ENCODE measurements at regions not wholly inside any gene's neighbourhood (a gene's known extent, or its start where the extent isn't known, plus 50 kb on each side); places are given as distances from the start of the nearest gene placed in this dataset.

DNA sequence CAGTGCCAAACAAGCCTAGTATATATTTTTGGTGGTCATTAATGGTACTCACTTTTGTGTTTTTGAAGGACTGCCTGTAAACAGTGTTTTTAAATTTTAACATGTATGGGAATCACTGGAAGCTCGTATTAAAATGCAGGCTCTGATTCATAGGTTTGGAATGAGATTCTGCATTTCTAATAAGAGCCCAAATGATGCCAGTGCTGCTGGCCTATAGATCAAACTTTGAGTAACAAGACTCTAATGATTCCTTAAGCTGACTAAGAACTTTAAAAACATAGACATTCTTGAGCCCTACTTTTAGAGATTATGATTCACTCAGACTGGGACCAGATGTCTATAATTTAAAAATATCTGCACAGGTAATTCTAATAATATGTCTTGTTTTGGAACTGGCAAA lies 823.2 kb upstream of the LCORL start:
- DNase-seq (ENCODE audit: low read depth in 1 of 2, low spot score in 1 of 2), result no peak
- H3K4me3 ChIP-seq (replicated peaks; ENCODE audit: insufficient read depth, low read length), result no peak overlapping the region
- TF ChIP-seq, protein P1, sequence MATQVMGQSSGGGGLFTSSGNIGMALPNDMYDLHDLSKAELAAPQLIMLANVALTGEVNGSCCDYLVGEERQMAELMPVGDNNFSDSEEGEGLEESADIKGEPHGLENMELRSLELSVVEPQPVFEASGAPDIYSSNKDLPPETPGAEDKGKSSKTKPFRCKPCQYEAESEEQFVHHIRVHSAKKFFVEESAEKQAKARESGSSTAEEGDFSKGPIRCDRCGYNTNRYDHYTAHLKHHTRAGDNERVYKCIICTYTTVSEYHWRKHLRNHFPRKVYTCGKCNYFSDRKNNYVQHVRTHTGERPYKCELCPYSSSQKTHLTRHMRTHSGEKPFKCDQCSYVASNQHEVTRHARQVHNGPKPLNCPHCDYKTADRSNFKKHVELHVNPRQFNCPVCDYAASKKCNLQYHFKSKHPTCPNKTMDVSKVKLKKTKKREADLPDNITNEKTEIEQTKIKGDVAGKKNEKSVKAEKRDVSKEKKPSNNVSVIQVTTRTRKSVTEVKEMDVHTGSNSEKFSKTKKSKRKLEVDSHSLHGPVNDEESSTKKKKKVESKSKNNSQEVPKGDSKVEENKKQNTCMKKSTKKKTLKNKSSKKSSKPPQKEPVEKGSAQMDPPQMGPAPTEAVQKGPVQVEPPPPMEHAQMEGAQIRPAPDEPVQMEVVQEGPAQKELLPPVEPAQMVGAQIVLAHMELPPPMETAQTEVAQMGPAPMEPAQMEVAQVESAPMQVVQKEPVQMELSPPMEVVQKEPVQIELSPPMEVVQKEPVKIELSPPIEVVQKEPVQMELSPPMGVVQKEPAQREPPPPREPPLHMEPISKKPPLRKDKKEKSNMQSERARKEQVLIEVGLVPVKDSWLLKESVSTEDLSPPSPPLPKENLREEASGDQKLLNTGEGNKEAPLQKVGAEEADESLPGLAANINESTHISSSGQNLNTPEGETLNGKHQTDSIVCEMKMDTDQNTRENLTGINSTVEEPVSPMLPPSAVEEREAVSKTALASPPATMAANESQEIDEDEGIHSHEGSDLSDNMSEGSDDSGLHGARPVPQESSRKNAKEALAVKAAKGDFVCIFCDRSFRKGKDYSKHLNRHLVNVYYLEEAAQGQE (IDR thresholded peaks at IDR 0.05; ENCODE audit: insufficient replicate concordance, low read depth), result no peak
- TF ChIP-seq POLR2AphosphoS5 (IDR thresholded peaks at IDR 0.05; ENCODE audit: low read depth), result no peak
- TF ChIP-seq, protein P2, sequence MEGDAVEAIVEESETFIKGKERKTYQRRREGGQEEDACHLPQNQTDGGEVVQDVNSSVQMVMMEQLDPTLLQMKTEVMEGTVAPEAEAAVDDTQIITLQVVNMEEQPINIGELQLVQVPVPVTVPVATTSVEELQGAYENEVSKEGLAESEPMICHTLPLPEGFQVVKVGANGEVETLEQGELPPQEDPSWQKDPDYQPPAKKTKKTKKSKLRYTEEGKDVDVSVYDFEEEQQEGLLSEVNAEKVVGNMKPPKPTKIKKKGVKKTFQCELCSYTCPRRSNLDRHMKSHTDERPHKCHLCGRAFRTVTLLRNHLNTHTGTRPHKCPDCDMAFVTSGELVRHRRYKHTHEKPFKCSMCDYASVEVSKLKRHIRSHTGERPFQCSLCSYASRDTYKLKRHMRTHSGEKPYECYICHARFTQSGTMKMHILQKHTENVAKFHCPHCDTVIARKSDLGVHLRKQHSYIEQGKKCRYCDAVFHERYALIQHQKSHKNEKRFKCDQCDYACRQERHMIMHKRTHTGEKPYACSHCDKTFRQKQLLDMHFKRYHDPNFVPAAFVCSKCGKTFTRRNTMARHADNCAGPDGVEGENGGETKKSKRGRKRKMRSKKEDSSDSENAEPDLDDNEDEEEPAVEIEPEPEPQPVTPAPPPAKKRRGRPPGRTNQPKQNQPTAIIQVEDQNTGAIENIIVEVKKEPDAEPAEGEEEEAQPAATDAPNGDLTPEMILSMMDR (IDR thresholded peaks at IDR 0.05; ENCODE audit: insufficient read depth, low read length), result no peak
- TF ChIP-seq GABPA (IDR thresholded peaks at IDR 0.05; ENCODE audit: low read depth), result no peak
- no peak for TF ChIP-seq SPI1 (IDR thresholded peaks at IDR 0.05; ENCODE audit: borderline replicate concordance, low read depth)
- no peaks in the 10 kb centered on the region for H3K27me3 ChIP-seq (ENCODE audit: insufficient read depth, poor library complexity, severe bottlenecking)
- no peak overlapping the region for H3K27ac ChIP-seq (replicated peaks)

DNA sequence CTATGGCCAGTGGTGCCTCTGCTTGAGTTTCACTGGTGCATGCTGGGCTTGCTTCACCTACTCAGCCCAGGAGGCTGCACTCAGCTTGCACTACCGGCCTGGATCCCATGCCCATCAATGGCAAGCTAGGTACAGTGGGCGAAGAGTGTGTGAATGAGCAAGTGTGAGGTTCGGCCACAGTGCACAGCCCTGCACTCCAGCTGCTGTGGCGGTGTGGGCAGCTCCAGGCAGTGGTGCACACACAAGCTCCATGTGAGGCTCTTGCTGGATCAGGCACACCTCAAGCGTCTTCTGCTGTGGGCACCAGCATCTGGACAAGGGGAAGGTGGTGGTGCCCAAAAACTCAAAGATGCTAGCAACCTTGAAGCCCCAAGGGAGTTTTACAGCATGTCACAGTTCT lies 820.9 kb upstream of the LCORL start:
- no peak for TF ChIP-seq POLR2AphosphoS5 (IDR thresholded peaks at IDR 0.05; ENCODE audit: low read depth)
- Histone ChIP-seq H3K27ac (replicated peaks) (no peak overlapping the region), H3K27me3 (ENCODE audit: insufficient read depth, poor library complexity, severe bottlenecking) (no peaks in the 10 kb centered on the region)

DNA sequence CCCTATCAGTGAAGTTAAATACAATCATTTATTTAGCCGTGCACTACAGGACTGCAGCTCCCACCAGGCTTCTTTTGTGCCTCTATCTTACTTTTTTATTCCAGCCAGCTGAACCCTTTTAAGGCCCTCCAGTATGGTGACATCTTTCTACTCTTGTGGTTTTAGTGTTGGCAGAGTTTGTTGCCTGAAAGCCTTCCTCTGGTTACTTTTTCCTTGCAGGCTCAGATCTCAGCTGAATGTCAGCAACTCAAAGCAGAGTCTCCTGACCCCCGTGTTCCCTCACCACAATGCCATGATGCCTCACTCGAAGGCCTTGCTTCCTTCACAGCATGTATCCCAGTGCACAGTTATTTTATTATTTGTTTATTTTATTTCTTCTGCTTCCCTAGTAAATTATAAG lies 818.9 kb upstream of the LCORL start:
- Histone ChIP-seq H3K27me3 (ENCODE audit: insufficient read depth, poor library complexity, severe bottlenecking) (no peaks in the 10 kb centered on the region), H3K27ac (replicated peaks) (no peak overlapping the region), H3K4me3 (replicated peaks; ENCODE audit: insufficient read depth, low read length) (no peak overlapping the region)
- TF ChIP-seq GABPA (IDR thresholded peaks at IDR 0.05; ENCODE audit: low read depth), result no peak
- TF ChIP-seq, protein P2 (IDR thresholded peaks at IDR 0.05; ENCODE audit: insufficient read depth, low read length), result no peak
- TF ChIP-seq SPI1 (IDR thresholded peaks at IDR 0.05; ENCODE audit: borderline replicate concordance, low read depth), result no peak
- TF ChIP-seq POLR2AphosphoS5 (IDR thresholded peaks at IDR 0.05; ENCODE audit: low read depth), result no peak
- TF ChIP-seq, protein P1 (IDR thresholded peaks at IDR 0.05; ENCODE audit: insufficient replicate concordance, low read depth), result no peak
- DNase-seq (ENCODE audit: low read depth in 1 of 2, low spot score in 1 of 2), result no peak

More for the DNA sequence above, 820.9 kb upstream of the LCORL start:
- no peak overlapping the region for H3K4me3 ChIP-seq (replicated peaks; ENCODE audit: insufficient read depth, low read length)
- DNase-seq (ENCODE audit: low read depth in 1 of 2, low spot score in 1 of 2), result no peak

DNA sequence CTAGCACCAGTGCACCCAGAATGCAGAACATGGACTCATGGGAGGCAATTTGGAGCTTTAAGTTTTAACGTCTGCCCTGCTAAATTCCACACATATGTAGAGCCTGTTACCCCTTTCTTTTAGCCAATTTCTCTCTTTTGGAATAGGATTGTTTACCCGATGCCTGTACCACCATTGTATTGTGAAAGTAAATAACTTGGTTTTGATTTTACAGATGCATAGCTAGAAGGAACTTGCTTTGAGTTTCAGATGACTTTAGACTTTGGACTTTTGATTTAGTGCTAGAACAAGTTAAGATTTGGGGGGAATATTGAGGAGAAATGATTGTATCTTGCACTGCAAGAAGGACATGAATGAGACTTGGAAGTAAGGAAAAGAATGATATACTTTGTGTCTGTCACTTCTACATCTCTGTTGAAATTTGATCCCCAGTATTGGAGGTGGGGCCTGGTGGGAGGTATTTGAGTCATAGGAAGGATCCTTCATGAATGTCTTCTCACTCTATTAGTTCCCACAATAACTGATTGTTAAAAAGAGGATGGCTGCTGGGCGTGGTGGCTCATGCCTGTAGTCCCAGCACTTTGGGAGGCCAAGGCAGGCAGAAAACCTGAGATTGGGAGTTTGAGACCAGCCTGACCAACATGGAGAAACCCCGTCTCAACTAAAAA lies 794.8 kb upstream of the LCORL start:
- DNase-seq (ENCODE audit: low read depth in 1 of 2, low spot score in 1 of 2), result no peak

More for the DNA sequence above, 794.8 kb upstream of the LCORL start:
- no peaks in the 10 kb centered on the region for H3K27me3 ChIP-seq (ENCODE audit: insufficient read depth, poor library complexity, severe bottlenecking)
- TF ChIP-seq, protein P1 (IDR thresholded peaks at IDR 0.05; ENCODE audit: insufficient replicate concordance, low read depth), result no peak
- TF ChIP-seq GABPA (IDR thresholded peaks at IDR 0.05; ENCODE audit: low read depth), result no peak
- H3K4me3 ChIP-seq (replicated peaks; ENCODE audit: insufficient read depth, low read length), result no peak overlapping the region
- H3K27ac ChIP-seq (replicated peaks), result no peak overlapping the region

Data from HL-60 (cell line).